GM21381 (cell line): ENCODE measurements at regions not wholly inside any gene's neighbourhood (a gene's known extent, or its start where the extent isn't known, plus 50 kb on each side); places are given as distances from the start of the nearest gene placed in this dataset.
"Not testable (repeated sequence)": the region's sequence is repeated elsewhere in the genome, so short reads cannot be mapped to it uniquely, and the experiment has no call there.

Experiments
- ATAC-seq: cut with Tn5 transposase; IDR thresholded peaks from one replicate; pipeline ENCODE4 v1.9.1; 2021; ENCODE audit warnings: mild to moderate bottlenecking, moderate library complexity; ENCODE audit not compliant: unreplicated experiment

DNA sequence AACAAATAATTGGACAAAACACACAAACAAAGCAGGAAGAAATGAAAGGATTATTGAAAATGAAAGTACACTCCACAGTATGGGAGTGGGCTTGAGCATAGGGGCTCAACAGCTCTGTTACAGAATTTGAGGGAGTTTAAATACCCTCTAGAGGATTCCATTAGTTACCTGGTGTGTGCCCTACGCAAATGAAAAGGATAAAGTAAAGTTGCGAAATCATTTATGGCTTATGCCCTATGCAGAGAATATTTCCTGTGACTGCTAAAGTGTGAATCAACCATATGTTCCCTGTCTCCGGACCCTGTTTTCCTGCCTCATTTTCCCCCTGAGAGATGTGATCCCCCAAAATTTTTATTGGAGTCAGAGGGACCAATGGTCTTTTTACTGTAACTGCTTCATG is 634.6 kb upstream of the CNTNAP2 start:
- no peak for ATAC-seq

DNA sequence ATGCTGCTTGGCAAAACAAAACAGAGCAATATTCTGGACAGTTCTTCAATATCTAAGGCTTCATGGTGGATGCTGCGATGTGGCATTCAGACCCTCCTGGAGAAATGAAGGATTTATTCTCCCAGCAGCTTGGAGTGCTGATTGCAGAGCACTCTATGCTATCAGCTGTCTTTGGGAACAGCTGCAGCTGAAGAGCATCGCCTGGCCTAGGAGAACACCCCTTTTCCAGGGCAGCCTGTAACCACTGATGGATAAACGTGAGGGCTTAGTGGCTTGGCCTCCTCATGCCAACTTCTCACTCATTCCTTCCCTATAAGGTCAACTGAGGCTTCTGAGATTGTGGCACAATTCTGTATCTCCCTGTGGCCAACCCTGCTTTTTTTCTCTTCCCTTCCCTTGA is 638.1 kb upstream of the CNTNAP2 start:
- no peak for ATAC-seq

DNA sequence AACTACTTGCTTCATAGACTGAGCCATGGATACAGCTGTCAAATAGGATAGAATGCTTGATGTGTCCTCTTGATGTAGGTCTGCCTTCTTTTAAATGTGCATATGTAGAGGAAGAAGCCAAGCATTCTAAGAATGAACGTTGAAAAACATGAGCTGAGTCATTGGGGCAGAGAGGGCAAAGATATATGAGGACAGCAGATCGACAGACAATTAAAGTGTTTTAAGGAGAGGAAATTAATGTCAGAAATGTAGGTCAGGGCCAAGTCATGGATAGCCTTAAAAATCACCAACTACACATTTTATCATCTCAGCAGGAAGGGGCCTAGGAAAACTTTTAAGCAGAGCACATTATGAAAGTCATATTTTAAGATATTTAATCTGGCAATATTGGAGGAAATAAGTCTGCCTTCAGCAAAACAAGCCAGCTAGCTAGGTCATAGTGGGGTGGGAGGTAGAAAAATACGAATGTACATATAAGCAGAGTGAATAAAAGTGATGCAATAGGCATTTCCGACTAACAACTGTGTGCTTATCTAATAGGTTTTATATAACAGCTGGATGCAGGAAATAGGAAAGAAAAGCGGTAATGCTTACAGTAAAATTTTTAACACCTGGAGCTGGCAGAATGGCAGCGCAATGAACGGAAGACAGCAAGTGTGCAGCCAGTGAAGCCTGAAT is 638.3 kb upstream of the TPK1 start:
- no peak for ATAC-seq

DNA sequence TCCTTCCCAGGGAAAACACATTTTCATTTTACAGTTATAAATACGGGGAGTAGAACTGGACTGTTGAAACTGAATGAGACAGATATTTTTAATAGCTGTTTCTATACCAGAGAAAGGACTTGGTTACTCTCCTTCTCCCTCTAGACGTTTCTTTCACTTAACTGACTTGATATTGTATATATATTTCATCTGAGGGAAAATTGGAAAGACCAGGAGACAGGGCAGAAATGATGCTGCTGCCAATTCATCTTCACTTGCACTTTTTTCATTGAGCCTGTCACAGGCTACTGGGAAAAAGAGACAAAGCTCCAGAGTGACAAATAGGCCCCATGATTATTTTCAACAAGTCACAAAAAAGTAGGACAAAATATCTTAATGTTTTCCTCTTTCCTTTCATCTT is 636.0 kb upstream of the TPK1 start:
- no peak for ATAC-seq

DNA sequence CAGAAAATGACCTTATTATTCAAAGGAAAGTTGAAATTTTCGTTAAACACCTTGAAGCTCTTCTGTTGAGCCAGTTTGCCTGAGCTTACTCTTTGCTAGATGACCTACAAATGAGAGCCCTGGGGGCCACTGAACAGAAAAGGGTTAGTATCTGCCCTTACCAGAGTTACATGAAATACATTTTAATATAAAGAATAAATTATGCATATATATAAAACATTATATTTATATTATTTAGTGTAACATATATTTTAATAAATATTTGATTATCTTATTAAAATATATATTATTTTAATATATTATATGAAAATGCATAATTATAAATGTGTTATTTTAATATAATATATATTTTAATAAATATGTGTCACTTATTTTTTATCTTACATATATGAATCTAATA is 628.4 kb upstream of the TPK1 start:
- ATAC-seq = no peak

DNA sequence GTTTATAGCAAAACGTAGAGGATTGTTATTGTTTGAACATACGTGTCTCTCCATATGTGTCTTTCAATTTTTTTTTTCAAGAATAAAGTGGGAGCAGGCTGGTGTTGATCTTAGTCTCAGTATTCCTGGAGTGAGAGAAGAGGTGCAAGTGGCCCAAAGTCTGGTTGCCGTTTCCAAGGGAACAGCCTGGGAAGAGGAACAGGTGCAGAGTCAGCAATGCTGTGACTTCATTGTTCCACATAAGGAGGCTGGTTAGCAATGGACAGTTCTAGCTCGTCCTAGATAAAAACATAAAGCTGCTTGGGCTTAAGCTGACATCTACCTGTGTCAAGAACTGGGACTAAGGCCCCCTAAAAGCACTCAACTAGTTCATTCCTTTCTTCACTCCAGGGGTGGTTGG is 626.6 kb upstream of the TPK1 start:
- ATAC-seq = no peak

DNA sequence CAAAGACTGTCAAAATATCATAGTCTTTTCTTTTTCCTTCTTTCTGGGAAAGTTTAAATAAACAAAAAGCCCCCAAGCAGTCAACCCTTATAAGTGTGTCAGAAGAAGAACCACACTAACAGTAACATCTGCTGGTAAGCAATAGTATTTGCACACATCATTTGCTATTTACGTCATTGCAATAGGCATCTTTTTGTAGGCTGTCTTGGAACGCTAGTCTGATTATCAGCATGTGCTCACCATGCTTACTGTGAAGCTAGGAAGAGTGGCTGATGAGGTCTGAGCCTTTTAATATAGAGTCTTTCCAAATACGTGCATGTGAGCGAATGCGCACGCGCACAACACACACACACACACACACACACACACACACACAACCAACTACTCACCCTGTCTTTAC is 599.0 kb upstream of the TPK1 start:
- no peak for ATAC-seq

DNA sequence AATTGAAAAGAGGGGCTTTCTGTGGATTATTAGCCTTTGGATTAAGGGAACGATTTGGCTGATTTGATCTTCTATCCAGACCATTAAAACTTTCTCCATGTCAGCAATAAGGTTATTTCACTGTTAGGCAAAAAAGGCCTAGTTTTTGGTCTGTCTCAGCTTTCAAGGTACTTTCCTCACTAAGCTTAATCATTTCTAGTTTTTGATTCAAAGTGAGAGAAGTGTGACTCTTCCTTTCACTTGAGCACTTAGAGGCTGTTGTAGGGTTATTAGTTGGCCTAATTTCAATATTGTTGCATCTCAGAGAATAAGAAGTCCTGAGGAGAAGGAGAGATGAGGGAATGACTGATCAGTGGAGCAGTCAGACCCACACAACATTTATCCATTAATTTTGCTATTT is 596.0 kb upstream of the TPK1 start:
- ATAC-seq = no peak

DNA sequence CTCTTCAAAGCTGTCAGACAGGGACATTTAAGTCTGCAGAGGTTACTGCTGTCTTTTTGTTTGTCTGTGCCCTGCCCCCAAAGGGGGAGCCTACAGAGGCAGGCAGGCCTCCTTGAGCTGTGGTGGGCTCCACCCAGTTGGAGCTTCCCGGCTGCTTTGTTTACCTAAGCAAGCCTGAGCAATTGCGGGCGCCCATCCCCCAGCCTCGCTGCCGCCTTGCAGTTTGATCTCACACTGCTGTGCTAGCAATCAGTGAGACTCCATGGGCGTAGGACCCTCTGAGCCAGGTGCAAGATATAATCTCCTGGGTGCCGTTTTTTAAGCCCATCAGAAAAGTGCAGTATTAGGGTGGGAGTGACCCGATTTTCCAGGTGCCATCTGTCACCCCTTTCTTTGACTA is 582.6 kb upstream of the TPK1 start:
- not testable (repeated sequence) for ATAC-seq

DNA sequence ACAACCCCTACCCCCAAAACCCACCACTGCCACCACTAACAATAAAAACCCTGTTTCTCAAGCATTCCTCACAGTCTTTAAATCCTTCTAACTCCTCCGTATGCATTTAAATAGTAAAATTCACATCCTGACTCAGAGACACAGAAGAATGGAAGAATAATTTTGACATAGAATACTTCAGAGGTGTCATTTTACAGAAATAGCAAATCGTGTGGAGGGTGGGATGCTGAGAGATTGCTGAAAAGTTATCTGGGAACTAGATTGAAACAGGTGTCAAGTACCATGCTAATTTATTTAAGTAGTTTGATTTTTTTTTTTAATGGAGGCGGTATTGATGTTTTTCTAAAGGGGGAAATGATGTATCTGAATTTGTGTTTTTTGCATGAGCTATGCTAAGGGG is 575.2 kb upstream of the TPK1 start:
- no peak for ATAC-seq

DNA sequence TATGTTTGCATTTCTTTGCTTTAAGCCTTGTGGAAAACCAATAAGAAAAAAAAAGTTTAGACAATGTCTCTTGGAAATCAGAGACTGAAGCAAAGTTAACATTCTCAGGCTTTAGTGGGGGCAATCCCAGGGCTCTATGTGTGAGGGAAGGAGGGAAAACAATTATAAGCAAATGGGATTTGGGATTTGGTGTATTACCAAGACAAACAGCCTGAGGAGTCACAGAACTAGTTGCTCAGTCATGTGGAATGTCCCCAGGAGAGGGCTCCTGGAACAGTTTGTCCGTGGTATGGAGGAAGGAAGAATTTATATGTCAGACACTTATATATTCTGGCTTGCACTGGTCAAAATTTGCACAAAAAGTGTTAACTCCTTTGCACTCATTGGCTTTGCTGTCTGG is 562.9 kb upstream of the TPK1 start:
- no peak for ATAC-seq

DNA sequence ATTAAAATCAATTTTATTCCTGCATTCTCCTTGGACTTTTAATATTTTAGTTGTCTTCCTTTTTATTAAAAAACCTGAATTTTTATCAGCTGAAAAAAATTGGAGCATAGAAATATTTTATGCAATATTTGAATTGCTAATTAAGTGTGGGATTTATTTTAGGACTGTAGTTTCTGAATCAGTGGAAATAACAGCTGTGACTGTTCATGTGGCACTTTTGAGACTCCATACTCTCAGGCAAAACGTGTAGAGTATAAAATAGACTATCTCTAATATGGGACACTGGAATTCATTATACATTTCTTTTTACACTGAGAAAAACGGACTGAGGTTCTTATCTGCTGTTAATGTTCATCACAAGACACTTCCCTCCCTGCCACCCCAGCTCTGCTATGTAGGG is 558.3 kb upstream of the TPK1 start:
- ATAC-seq = no peak

DNA sequence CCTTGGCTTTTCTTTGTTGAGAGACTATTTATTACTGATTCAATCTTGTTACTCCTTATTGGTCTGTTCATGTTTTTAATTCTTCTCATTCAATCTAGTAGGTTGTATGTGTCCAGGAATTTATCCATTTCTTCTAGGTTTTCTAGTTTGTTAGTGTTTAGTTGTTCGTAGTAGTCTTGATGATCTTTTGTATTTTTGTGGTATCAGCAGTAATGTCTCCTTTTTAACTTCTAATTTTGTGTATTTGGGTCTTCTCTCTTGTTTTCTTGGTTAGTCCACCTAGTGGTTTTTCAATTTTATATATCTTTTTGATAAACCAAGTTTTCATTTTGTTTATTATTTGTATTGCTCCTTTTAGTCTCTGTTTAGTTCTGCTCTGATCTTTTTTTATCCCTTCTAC is 546.9 kb upstream of the TPK1 start:
- ATAC-seq = no peak

DNA sequence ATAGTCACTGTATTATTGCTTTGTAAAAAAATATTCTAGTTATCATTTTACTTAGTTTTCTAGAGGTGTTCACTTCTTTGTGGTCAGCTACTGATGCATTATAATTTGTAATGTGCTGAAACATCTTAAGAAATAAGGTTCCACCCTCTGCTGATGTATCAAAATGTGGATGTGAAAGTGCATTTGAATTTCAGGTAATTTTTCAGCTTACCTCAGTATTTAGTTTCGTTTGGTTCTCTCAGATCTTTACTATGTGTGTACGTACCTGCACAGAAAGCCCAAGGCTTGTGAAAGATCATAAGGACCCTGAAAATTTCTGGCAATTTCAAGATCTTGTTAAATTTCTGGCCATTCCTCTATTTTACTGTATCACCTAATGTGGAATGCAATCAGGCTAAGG is 542.3 kb upstream of the TPK1 start:
- ATAC-seq = no peak

DNA sequence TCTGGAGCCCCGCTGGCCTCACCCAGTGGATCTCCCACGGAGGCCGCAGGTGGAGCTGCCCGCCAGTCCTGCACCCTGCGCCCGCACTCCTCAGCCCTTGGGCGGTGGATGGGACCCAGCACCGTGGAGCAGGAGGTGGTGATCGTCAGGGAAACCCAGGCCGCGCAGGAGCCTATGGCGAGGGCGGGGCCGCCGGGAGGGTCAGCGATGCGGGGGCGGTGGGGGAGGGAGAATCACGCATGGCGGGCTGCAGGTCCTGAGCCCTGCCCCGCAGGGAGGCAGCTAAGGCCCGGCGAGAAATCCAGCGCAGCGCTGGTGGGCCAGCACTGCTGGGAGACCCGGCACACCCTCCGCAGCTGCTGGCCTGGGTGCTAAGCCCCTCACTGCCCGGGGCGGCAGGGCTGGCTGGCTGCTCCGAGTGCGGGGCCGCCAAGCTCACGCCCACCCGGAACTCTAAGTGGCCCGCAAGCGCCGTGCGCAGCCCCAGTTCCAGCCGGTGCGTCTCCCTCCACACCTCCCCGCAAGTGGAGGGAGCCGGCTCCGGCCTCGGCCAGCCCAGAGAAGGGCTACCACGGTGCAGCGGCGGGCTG is 524.8 kb upstream of the TPK1 start:
- no peak for ATAC-seq

DNA sequence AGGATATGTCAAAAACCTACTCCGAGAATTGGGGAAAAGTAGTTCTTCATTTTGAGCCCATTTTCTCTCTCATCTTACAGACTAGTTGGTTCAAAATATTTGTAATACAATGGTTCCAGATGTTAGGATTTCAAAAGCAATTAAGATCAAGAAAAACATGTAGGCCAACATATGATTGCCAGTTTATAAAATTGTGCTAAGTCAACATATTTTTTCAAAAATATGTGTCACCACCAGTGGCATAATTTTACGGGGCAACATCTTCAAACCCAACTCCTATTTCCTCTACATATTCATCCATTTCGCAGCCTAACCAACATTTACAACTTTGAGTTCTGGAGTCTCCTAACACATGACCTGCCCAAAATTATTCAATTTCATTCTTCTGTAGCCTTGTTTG is 514.5 kb upstream of the TPK1 start:
- no peak for ATAC-seq

DNA sequence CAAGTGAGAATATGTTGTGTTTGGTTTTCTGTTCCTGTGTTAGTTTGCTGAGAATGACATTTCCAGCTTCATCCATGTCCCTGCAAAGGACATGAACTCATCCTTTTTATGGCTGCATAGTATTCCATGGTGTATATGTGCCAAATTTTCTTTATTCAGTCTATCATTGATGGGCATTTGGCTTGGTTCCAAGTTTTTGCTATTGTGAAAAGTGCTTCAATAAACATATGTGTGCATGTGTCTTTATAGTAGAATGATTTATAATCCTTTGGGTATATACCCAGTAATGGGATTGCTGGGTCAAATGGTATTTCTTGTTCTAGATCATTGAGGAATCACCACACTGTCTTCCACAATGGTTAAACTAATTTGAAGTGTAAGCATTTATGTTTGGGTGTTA is 513.6 kb upstream of the TPK1 start:
- not testable (repeated sequence) for ATAC-seq

DNA sequence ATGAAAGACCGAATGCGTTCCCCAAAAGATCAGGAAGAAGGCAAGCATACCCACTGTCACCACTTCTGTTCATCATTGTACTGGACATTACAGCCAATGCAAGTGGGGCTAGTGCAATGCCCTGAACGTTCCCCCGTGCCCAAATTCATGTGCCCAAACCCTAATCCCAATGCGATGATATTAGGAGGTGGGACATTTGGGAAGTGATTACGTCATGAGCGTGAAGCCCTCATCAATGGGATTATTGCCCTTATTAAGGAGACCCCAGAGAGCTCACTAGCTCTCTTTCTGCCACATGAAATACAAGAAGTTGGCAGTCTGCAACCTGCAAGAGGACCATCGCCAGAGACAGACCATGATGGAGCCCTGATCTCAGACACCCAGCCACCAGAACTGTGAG is 511.4 kb upstream of the TPK1 start:
- no peak for ATAC-seq

DNA sequence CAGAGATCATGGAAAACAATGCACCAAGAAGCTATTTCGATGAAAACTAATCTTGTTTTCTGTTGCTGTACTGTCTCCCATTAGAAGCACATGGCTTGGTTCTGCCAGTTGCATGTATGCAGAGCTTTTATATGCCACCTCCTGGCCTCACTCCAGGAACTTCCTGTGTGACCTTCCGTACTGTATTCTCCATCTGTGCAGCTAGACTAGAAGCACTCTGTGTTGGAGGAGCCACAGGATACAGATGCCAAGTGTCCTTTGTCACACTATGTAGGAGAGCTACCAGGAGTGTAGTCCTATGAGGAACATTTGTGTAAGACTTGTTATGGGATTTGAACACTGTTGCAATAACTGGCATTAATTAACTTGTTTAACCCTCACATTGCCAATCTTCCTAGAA is 503.5 kb upstream of the TPK1 start:
- no peak for ATAC-seq

DNA sequence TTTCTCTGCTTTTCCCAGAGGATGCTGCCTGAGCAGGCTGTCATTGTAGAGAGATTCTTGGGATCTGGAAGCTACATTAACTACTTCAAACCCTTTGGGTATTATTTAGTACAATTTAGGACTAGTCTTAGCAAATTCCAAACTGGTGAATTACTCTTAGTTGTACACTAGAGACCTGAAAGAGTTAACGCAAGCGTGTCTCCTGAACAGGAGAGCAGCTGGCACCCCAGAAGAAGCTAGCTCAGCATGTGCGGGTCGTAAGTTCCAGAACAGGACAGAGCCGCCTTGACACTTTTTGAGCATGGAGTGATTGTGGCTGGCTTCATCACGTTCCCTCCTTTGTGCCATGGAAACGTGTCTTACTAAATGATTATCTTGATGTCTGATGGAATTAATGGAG is 495.7 kb upstream of the TPK1 start:
- ATAC-seq = no peak

DNA sequence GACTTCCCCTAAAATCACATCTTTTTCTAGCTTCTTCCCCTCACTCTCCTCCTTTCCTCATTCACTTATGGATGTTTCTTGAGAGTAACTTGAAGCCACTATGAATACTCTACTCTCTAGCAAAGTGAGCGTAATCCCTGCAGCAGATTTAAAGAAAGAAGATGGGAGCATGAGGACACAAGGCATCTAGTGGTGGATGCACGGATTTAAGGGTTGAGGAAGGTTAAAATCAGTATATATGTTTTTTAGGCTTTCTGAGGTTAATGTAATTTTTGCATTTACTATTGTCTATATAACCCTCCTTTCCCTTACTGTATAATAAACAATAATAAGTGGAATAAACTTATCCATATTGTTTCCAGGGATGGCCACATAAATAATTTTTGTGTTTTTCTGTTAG is 495.2 kb upstream of the TPK1 start:
- ATAC-seq = no peak

DNA sequence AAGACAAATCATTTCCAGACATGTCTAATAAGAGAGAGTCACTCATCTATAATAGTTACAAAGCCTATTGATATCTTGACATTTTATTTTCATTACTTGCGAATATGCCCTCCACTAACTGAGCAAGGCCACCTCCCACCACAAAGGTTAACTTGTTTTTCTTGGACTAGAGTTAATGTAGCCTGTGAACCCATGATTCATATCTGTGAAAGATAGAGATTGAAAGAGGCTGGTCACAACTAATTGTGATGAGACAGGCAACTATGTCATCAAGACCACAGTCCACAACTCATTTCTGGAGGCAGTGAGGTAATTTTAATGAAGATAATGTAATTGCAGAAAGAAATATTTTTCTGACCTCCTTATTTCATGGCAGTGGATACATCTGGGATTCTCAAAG is 491.8 kb upstream of the TPK1 start:
- no peak for ATAC-seq

DNA sequence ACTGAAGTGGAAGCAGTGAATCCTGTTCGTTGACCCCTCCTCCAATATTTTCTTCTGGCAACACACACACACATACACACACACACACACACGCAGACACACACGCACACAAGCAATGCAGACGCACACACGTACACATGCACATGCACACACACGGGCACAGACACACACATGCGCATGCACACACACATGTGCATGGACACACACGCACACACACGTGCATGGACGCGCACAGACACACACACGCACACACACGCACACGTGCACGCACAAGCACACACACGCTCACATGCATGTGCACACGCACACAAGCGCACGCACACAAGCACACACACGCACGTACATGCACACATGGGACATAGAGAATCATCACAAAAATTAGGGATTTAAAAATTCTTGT is 488.2 kb upstream of the TPK1 start:
- no peak for ATAC-seq
